GM21423 (cell line): ENCODE measurements at regions not wholly inside any gene's neighbourhood (a gene's known extent, or its start where the extent isn't known, plus 50 kb on each side); places are given as distances from the start of the nearest gene placed in this dataset.
"Not testable (repeated sequence)": the region's sequence is repeated elsewhere in the genome, so short reads cannot be mapped to it uniquely, and the experiment has no call there.

Source experiments
- ATAC-seq: cut with Tn5 transposase; IDR thresholded peaks from one replicate; pipeline ENCODE4 v1.9.1; 2021; ENCODE audit warnings: mild to moderate bottlenecking, moderate library complexity; ENCODE audit not compliant: unreplicated experiment

GRCh38 chr11:22041039-22041438 is 151.8 kb upstream of the ANO5 start:
- ATAC-seq = no peak

DNA sequence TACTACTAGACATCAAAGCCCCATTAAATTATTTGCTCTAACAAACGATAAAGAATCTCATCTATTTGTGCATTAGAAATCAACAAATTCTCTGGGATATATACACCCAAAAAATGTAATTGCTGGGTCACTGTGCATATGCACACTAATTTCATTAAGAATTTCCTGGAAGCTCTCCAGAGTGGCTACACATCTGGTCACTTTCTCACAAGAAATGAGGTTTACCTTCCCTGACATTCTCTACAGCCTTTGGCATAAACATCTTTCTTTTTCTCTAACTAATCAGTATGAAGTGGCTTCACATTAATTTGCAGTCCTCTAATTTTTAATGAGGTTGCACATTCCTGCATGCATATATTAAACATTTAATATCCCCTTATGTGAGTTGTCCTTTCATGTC is 150.8 kb upstream of the ANO5 start:
- ATAC-seq = no peak

DNA sequence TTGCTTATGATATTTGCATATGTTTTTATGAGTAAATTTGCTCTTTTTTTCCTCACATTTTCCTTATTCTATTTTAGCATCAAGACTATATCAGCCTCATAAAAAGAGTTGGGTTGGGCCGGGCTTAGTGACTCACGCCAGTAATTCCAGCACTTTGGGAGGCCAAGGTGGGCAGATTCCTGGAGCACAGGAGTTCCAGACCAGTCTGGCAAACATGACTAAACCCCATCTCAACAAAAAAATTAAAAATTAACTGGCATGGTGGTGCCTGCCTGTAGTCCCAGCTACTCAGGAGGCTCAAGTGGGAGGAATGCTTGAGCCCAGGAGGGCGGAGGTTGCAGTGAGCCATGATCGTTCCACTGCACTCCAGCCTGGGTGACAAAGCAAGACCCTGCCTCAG is 148.8 kb upstream of the ANO5 start:
- ATAC-seq = no peak

- no peak for ATAC-seq
These were observed 143.6 kb upstream of the ANO5 start for GRCh38 chr11:22049276-22049675.

DNA sequence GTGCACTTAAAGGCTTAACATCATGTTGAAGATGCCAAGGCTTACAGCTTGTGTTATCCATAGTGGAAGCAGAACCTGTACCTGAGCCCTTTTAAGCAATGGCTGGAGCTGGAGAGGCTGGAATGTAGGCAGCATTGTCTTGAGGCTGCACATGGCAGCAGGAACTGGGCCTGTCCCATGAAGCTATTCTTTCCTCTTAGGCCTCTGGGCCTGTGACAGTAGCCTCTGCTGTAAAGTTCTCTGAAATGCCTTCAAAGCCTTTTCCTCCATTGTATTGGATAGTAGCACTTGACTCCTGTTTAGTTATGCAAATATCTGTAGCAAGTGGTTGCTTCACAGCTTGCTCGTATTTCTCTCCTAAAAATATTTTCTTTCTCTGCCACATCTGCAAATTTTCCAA is 127.4 kb upstream of the ANO5 start:
- no peak for ATAC-seq

- ATAC-seq = no peak
These were observed 123.0 kb upstream of the ANO5 start for GRCh38 chr11:22069844-22070243.

DNA sequence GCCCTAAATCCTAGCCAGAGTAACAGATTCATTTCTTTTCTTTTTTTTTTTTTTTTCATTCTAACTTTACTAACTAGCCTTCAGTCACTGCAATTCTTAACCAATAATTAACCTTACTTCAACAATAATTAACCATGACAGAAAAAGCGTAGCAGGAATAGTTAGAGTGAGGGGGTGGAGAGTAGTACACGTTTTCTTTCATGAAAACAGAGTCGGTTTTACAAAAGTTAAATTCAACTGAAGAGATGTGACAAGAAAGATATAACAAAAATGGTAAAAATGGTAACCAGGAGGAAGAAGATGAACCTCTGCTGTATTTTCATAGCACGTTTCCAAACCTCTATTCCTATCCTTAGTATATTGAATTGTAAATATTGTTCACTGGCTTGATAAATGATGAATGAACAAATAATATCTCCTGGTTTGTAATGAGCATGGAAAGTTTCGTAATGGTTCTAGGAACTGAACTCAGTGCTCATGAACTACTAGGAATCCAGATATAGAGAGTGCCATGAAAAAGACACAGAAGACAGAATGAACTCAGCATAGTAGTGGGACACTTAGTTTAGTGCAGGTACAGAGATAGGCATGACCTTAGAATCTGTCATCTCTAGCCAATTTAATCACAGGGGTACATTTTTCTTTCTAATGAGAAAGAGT is 116.5 kb upstream of the ANO5 start:
- no peak for ATAC-seq

DNA sequence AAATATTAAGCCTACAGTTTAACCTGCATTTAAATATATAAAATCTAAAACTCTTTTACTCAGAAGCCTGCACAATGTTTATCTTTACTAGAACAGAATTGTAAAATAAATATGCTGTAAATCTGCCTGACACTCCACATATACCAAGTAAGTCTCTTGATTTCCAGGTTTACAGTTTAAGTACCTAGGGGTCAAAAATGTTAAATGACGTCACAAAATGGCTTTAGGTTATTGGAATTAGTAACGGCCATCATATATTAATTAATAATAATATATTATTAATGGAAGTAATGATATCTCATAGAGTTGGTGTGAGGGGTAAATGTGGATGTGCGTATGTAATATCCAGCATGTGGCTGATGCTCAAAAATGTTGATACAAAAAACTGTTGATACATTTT is 114.8 kb upstream of the ANO5 start:
- no peak for ATAC-seq

DNA sequence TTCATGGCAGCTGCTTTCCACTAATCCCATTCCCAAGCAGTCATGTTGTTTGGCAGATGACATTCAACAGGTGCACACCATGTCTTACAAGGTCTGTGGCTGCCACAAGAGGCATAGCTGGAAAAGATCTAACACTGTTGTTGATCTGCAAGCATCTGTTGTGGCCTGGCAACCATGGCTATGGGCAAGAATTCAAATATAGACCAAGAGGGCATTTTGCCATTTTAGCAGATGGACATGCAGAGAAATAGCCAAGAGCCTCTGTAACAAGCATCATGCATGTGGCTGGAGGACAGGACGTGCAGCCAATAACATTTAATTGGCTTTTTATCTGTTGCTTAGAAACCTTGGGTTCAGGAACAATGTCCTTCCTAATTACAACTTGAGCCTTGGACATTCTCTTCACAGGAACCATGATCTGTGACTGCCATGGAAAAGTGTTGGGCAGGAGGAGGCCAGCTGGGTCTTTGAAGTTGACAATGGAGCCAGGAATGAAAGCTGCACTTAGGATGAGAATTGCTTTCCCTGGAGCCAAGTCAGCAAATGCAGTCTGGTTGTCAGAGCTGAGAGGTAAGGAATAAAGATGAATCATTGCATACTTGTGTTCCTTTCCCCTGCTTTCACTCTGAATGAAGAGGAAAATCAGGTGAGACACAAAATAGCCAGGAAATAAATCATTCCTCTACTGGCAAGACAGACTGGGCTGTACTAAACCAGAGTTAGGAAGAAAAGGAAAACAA is 113.6 kb upstream of the ANO5 start:
- no peak for ATAC-seq

GRCh38 chr11:22082178-22082577 is 110.7 kb upstream of the ANO5 start:
- ATAC-seq = no peak

- ATAC-seq = no peak
These were observed 110.1 kb upstream of the ANO5 start for GRCh38 chr11:22082788-22083187.

DNA sequence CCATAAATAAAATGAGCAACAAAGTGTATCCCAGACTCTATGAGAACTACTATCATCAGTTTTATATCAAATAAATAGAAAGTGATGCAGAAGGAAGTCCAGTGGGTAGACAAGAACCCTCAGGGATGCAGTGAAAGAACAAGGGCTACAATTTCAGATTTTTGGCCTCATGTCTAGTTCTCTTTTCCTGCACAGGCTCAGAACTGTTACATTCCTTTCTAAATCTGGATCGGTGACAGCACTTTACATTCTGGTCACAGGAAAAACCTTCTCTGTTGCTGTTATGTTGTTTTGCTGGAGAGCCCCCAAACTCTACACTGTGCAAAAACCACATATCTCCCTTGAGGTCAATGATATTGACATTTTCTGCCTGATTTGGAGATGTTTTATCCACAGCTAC is 108.8 kb upstream of the ANO5 start:
- no peak for ATAC-seq

DNA sequence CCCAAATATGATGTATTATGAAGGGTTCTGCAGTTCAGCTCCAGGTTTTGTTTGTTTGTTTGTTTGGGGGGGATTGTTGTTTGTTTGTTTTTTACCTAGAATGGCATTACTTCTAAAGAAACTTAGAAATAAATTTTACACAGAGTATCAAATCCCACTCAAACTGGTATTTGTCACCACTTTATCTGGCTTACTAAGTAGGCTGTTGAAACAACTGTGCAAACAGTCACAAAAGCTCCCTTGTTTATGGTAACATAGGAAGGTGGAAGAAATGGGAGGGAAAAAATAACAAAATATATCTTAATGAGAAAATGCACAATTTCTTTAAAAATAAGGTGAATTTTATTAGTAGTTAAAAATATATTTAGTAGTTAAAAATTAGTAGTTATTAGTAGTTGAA is 108.3 kb upstream of the ANO5 start:
- no peak for ATAC-seq

GRCh38 chr11:22089609-22090008 is 103.3 kb upstream of the ANO5 start:
- ATAC-seq = no peak

- ATAC-seq = no peak
These were observed 86.3 kb upstream of the ANO5 start for GRCh38 chr11:22106566-22106965.

GRCh38 chr11:22115470-22116029 is 77.3 kb upstream of the ANO5 start:
- no peak for ATAC-seq

- not testable (repeated sequence) for ATAC-seq
These were observed 64.9 kb upstream of the ANO5 start for GRCh38 chr11:22127981-22128380.

DNA sequence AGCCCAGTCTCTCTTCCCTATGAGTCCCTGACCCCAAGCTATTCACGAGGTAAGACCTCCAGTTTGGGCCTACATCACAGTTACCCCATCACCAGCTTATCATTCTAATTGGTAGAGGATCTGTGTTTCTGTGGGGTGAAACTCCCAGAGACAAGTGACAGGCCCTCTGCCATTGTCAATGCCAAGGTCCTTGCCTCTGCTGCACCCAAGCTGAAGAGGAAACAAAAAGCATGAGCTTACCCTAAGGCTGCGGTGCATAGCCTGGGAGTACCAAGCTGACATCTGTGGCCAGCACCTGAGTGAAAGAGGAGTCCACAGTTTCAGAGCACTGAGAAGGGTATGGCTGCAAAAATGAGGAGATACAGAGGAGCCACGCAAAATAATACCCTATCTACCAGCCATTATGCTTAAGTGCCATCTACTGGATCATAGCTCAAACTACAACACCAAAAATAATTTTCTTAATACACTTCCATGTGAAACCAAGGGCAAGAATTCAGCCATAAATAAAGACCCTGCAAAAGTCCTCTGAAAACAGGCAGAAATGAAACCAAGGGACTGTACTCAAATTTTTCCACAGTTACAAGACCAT is 62.3 kb upstream of the ANO5 start:
- ATAC-seq = no peak

- ATAC-seq = no peak
These were observed 59.1 kb upstream of the ANO5 start for GRCh38 chr11:22133776-22134175.

DNA sequence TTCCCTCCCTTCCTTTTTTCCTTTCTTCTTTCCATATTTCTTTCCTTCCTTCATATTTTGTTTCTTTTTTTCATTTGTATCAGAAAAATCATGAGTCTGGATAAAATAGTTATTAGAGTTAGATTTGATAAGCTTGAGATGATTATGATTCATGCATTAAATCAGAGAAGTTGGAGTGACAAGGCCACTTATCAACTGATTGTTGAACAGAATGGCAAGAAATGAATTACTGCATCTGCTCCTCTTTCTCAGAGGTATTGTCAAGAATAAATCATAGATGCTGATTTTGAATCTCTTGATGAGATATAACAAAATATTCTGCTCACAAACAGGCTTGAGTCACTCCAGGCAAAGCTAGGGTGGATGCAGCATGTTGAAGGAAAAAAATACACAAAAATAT is 54.6 kb upstream of the ANO5 start:
- no peak for ATAC-seq
